ENCODE measurements at regions not wholly inside any gene's neighbourhood (a gene's known extent, or its start where the extent isn't known, plus 50 kb on each side); places are given as distances from the start of the nearest gene placed in this dataset.

DNA sequence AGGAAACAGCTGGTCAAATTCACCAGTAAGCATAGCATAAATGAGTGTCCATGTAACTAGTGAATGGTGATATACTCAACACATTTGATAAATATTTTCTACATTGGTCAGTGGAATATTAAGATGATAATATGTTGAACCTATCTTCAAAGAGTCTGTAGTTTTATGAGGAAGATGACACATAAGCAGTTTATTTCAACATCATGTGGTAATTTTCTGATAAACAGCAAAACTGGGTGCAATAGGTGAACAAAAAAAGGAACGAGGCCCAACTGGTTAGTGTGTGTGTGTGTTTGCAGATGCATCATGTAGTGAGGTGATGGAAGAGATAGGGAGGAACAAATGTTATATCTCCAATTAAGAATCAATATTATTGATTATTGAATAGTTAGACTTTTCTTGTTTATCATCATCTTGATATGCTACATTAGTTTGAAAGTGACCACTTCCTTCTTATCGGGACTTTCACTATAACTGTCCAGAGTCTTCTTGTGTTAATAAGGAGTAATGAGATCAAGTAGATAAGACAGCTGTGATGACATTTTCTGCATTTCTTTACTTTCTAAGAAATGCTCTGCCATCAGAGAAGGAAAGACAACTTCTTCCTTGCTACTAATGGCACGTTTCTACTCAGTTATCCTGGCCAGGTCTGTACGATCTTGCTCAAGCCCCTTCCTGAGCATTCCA, 270.7 kb downstream of the ETS1 start:
- Histone ChIP-seq H2AFZ (ENCODE audit: low read length) (no peak overlapping the region), H3K27ac (ENCODE audit: low read depth, low read length, poor library complexity, severe bottlenecking) (no peak overlapping the region), H3K4me2 (ENCODE audit: low read length) (no peak overlapping the region), H4K20me1 (ENCODE audit: insufficient read depth, low read length) (no peaks in the 10 kb centered on the region), H3K36me3 (ENCODE audit: insufficient read depth, low read length) (no peaks in the 10 kb centered on the region), H3K4me1 (ENCODE audit: insufficient read depth, low read length, poor library complexity, severe bottlenecking) (no peaks in the 10 kb centered on the region), H3K9me2 (ENCODE audit: insufficient read depth, low read length) (no peaks in the 10 kb centered on the region), H3K79me2 (ENCODE audit: insufficient read depth, low read depth, low read length) (no peaks in the 10 kb centered on the region), H3K9me3 (ENCODE audit: low read length) (peaks cover 23% of the 10 kb centered on the region; the same call in 1 of the 2 replicates), H3K4me3 (ENCODE audit: low read depth, low read length, poor library complexity, severe bottlenecking) (no peak overlapping the region)
- ChIA-PET CTCF (ENCODE audit: unreplicated experiment) (no interaction called here), POLR2A (interaction anchor here (0.7 to 1.5 kb wide), 3 partner anchors 9 to 125 kb away, joined by 3 to 4 read pairs (median 3); no protein-coding TSS in a partner anchor)
- intact Hi-C loops (cut with micrococcal nuclease; ENCODE audit: unreplicated experiment) = no loop called here
- no peak for TF ChIP-seq EZH2phosphoT487 (IDR thresholded peaks at IDR 0.05; ENCODE audit: borderline replicate concordance, low read depth, low read length)
- no peak for TF ChIP-seq CTCF (conservative IDR thresholded peaks at IDR 0.05; ENCODE audit: low read length)
- no TSS peak for BruUV-seq (replicated peaks)
- DNase-seq (ENCODE audit: low spot score) = no peak

DNA sequence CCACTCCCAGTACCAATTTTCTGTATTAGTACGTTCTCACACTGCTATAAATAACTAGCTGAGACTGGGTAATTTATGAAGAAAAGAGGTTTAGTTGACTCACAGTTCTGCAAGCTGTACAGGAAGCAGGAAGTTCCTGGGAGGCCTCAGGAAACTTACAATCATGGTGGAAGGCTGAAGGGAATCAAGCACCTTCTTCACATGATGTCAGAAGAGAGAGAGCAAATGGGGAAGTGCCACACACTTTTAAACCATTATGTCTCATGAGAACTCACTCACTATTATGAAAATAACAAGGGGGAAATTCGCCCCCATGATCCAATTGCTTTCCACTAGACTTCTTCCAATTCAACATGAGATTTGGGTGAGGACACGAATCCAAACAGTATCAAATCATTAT, 271.4 kb downstream of the ETS1 start:
- intact Hi-C loops (cut with micrococcal nuclease; ENCODE audit: unreplicated experiment) = no loop called here
- no peaks in the 10 kb centered on the region for H3K79me2 ChIP-seq (ENCODE audit: insufficient read depth, low read depth, low read length)
- H2AFZ ChIP-seq (ENCODE audit: low read length) = no peak overlapping the region
- TF ChIP-seq CTCF (conservative IDR thresholded peaks at IDR 0.05; ENCODE audit: low read length) (no peak), EZH2phosphoT487 (IDR thresholded peaks at IDR 0.05; ENCODE audit: borderline replicate concordance, low read depth, low read length) (no peak)
- BruUV-seq (replicated peaks) = no TSS peak
- H3K36me3 ChIP-seq (ENCODE audit: insufficient read depth, low read length) = no peaks in the 10 kb centered on the region
- no peaks in the 10 kb centered on the region for H3K4me1 ChIP-seq (ENCODE audit: insufficient read depth, low read length, poor library complexity, severe bottlenecking)
- peaks cover 23% of the 10 kb centered on the region; the same call in 1 of the 2 replicates for H3K9me3 ChIP-seq (ENCODE audit: low read length)
- H3K4me3 ChIP-seq (ENCODE audit: low read depth, low read length, poor library complexity, severe bottlenecking) = no peak overlapping the region
- ChIA-PET CTCF (ENCODE audit: unreplicated experiment) (no interaction called here), POLR2A (interaction anchor here (0.7 kb wide), 1 partner anchor 12 kb away, joined by 4 read pairs; no protein-coding TSS in a partner anchor)
- H3K9me2 ChIP-seq (ENCODE audit: insufficient read depth, low read length) = no peaks in the 10 kb centered on the region
- H3K4me2 ChIP-seq (ENCODE audit: low read length) = no peak overlapping the region
- no peak overlapping the region for H3K27ac ChIP-seq (ENCODE audit: low read depth, low read length, poor library complexity, severe bottlenecking)
- H4K20me1 ChIP-seq (ENCODE audit: insufficient read depth, low read length) = no peaks in the 10 kb centered on the region
- no peak for DNase-seq (ENCODE audit: low spot score)

DNA sequence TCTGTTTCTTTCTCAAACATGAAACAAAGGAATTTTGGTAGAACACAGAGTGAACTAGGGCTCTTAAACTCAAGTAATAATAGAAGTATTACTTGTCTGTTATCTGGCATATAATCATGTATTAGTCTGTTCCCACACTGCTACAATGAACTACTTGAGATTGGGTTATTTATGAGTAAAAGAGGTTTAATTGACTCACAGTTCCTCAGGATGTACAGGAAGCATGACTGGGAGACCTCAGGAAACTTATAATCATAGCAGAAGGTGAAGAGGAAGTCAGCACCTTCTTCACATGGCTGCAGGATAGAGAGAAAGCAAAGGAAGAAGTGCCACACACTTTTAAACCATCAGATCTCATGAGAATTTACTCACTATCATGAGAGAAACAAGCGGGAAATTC, 273.4 kb downstream of the ETS1 start:
- CTCF ChIA-PET (ENCODE audit: unreplicated experiment) = no interaction called here

More for the DNA sequence above, 273.4 kb downstream of the ETS1 start:
- no TSS peak for BruUV-seq (replicated peaks)
- no peak overlapping the region for H2AFZ ChIP-seq (ENCODE audit: low read length)
- intact Hi-C loops (cut with micrococcal nuclease; ENCODE audit: unreplicated experiment) = no loop called here
- no peak for TF ChIP-seq EZH2phosphoT487 (IDR thresholded peaks at IDR 0.05; ENCODE audit: borderline replicate concordance, low read depth, low read length)
- no peak for TF ChIP-seq CTCF (conservative IDR thresholded peaks at IDR 0.05; ENCODE audit: low read length)
- POLR2A ChIA-PET = interaction anchor here (0.6 kb wide), 1 partner anchor 117 kb away, joined by 3 read pairs; no protein-coding TSS in a partner anchor
- H3K9me3 ChIP-seq (ENCODE audit: low read length) = peaks cover 23% of the 10 kb centered on the region; the same call in 1 of the 2 replicates
- H3K4me3 ChIP-seq (ENCODE audit: low read depth, low read length, poor library complexity, severe bottlenecking) = no peak overlapping the region
- no peak overlapping the region for H3K27ac ChIP-seq (ENCODE audit: low read depth, low read length, poor library complexity, severe bottlenecking)
- no peak for DNase-seq (ENCODE audit: low spot score)
- no peaks in the 10 kb centered on the region for H3K36me3 ChIP-seq (ENCODE audit: insufficient read depth, low read length)
- no peaks in the 10 kb centered on the region for H4K20me1 ChIP-seq (ENCODE audit: insufficient read depth, low read length)
- no peak overlapping the region for H3K4me2 ChIP-seq (ENCODE audit: low read length)
- no peaks in the 10 kb centered on the region for H3K4me1 ChIP-seq (ENCODE audit: insufficient read depth, low read length, poor library complexity, severe bottlenecking)
- H3K9me2 ChIP-seq (ENCODE audit: insufficient read depth, low read length) = no peaks in the 10 kb centered on the region
- H3K79me2 ChIP-seq (ENCODE audit: insufficient read depth, low read depth, low read length) = no peaks in the 10 kb centered on the region
